Astrocyte of the cerebellum (primary cell): ENCODE measurements at regions not wholly inside any gene's neighbourhood (a gene's known extent, or its start where the extent isn't known, plus 50 kb on each side); places are given as distances from the start of the nearest gene placed in this dataset.
"Not testable (repeated sequence)": the region's sequence is repeated elsewhere in the genome, so short reads cannot be mapped to it uniquely, and the experiment has no call there.

ENCODE experiments used
- DNase-seq: peaks from one replicate; pipeline ENCODE4 v3.0.0-alpha.2; 2011; ENCODE audit warnings: low read depth
- H3K4me3 ChIP-seq: 2 replicates; pipeline ENCODE4 v1.5.1; 2011; ENCODE audit warnings: mild to moderate bottlenecking, low read depth, low read length, moderate library complexity
- CTCF ChIP-seq: IDR thresholded peaks from 2 replicates; pipeline ENCODE4 v1.5.1; 2012; ENCODE audit warnings: low read length, low read depth, moderate library complexity, mild to moderate bottlenecking; ENCODE audit errors: missing control alignments
- in situ Hi-C: cut with HindIII; loops from 2 replicates; pipeline ENCODE4 v1.10.0; 2017; ENCODE audit warnings: low sequenced_read_pairs

GRCh38 chr2:167732326-167732725 is 515.1 kb downstream of the STK39 start:
- DNase-seq, result no peak
- TF ChIP-seq CTCF, result no peak
- no peak overlapping the region for H3K4me3 ChIP-seq
- in situ Hi-C loops, result no loop called here

- no peak for DNase-seq
- in situ Hi-C loops, result no loop called here
These were observed 517.5 kb downstream of the STK39 start for GRCh38 chr2:167729911-167730310.

GRCh38 chr2:167726788-167727187 is 520.6 kb downstream of the STK39 start:
- in situ Hi-C loops, result no loop called here
- TF ChIP-seq CTCF, result no peak

More at GRCh38 chr2:167729911-167730310, 517.5 kb downstream of the STK39 start:
- H3K4me3 ChIP-seq, result no peak overlapping the region
- no peak for TF ChIP-seq CTCF

GRCh38 chr2:167721593-167721992 is 525.8 kb downstream of the STK39 start:
- H3K4me3 ChIP-seq, result no peak overlapping the region
- no peak for DNase-seq
- no peak for TF ChIP-seq CTCF
- in situ Hi-C loops, result no loop called here

More at GRCh38 chr2:167726788-167727187, 520.6 kb downstream of the STK39 start:
- no peak overlapping the region for H3K4me3 ChIP-seq
- no peak for DNase-seq

GRCh38 chr2:167719410-167719809 is 528.0 kb downstream of the STK39 start:
- in situ Hi-C loops, result no loop called here
- no peak for DNase-seq
- H3K4me3 ChIP-seq, result no peak overlapping the region
- no peak for TF ChIP-seq CTCF

GRCh38 chr2:167718560-167718959 is 528.8 kb downstream of the STK39 start:
- no peak for TF ChIP-seq CTCF
- H3K4me3 ChIP-seq, result no peak overlapping the region
- no peak for DNase-seq
- in situ Hi-C loops, result no loop called here

- in situ Hi-C loops, result no loop called here
- no peak for DNase-seq
- H3K4me3 ChIP-seq, result no peak overlapping the region
- no peak for TF ChIP-seq CTCF
These were observed 531.5 kb downstream of the STK39 start for GRCh38 chr2:167715932-167716331.

GRCh38 chr2:167715498-167715897 is 531.9 kb downstream of the STK39 start:
- DNase-seq, H3K4me3 ChIP-seq, in situ Hi-C loops: not testable (repeated sequence)
